ENCODE measurements at regions not wholly inside any gene's neighbourhood (a gene's known extent, or its start where the extent isn't known, plus 50 kb on each side); places are given as distances from the start of the nearest gene placed in this dataset.

GRCh38 chr3:143203848-143204247, 84.3 kb downstream of the CHST2 start:
- H3K4me3 ChIP-seq (ENCODE audit: low read length) = no peak overlapping the region
- Mint-ChIP-seq H3K27ac (no peak overlapping the region), H3K4me1 (peaks cover 0 to 8% (median 0%) of the 10 kb centered on the region in 7 donors), H3K9me3 (peaks cover 0 to 19% (median 5%) of the 10 kb centered on the region in 11 donors), H3K36me3 (peaks cover 0 to 12% (median 6%) of the 10 kb centered on the region in 5 donors), H3K27me3 (no peaks in the 10 kb centered on the region), H3K4me3 (no peak overlapping the region)
- no peaks in the 10 kb centered on the region for H3K27me3 ChIP-seq (ENCODE audit: control insufficient read depth in 2 of 2, insufficient read depth in 2 of 2, low read length in 2 of 2)
- H3K36me3 ChIP-seq (ENCODE audit: control insufficient read depth in 2 of 3, insufficient read depth in 3 of 3, low read length in 3 of 3) = no peaks in the 10 kb centered on the region
- ChIA-PET CTCF (no interaction called here), POLR2A (no interaction called here)
- H3K9me3 ChIP-seq (ENCODE audit: control insufficient read depth in 2 of 3, low read length in 3 of 3) = no peaks in the 10 kb centered on the region
- intact Hi-C loops (cut with micrococcal nuclease) = loop anchor here in 1 of 2 donors (10.0 kb wide), 1 partner anchor 471 kb away; no protein-coding TSS in a partner anchor
- no peak for ATAC-seq
- no peak for DNase-seq
- no peaks in the 10 kb centered on the region for H3K4me1 ChIP-seq (ENCODE audit: control insufficient read depth in 2 of 2, insufficient read depth in 2 of 2, low read length in 2 of 2)
- H3K27ac ChIP-seq (ENCODE audit: low read depth, low read length) = no peak overlapping the region

GRCh38 chr3:143206955-143207337, 87.4 kb downstream of the CHST2 start:
- Mint-ChIP-seq H3K4me1 (peaks cover 0 to 18% (median 4%) of the 10 kb centered on the region in 7 donors), H3K27ac (no peak overlapping the region), H3K36me3 (peaks cover 0 to 12% (median 6%) of the 10 kb centered on the region in 5 donors), H3K4me3 (no peak overlapping the region), H3K9me3 (peaks cover 0 to 19% (median 5%) of the 10 kb centered on the region in 11 donors), H3K27me3 (no peaks in the 10 kb centered on the region)
- Histone ChIP-seq H3K36me3 (ENCODE audit: control insufficient read depth in 2 of 3, insufficient read depth in 3 of 3, low read length in 3 of 3) (no peaks in the 10 kb centered on the region), H3K4me1 (ENCODE audit: control insufficient read depth in 2 of 2, insufficient read depth in 2 of 2, low read length in 2 of 2) (no peaks in the 10 kb centered on the region), H3K27ac (ENCODE audit: low read depth, low read length) (no peak overlapping the region), H3K9me3 (ENCODE audit: control insufficient read depth in 2 of 3, low read length in 3 of 3) (no peaks in the 10 kb centered on the region), H3K27me3 (ENCODE audit: control insufficient read depth in 2 of 2, insufficient read depth in 2 of 2, low read length in 2 of 2) (no peaks in the 10 kb centered on the region), H3K4me3 (ENCODE audit: low read length) (no peak overlapping the region)
- ChIA-PET CTCF (no interaction called here), POLR2A (interaction anchor here (0.5 kb wide), 1 partner anchor 1742 kb away, joined by 3 read pairs; no protein-coding TSS in a partner anchor)
- no peak for ATAC-seq
- intact Hi-C loops (cut with micrococcal nuclease) = loop anchor here in 1 of 2 donors (10.0 kb wide), 1 partner anchor 468 kb away; no protein-coding TSS in a partner anchor
- DNase-seq = no peak

GRCh38 chr3:143207338-143207961, 87.9 kb downstream of the CHST2 start:
- POLR2A ChIA-PET = no interaction called here
- CTCF ChIA-PET = no interaction called here
- Histone ChIP-seq H3K4me1 (ENCODE audit: control insufficient read depth in 2 of 2, insufficient read depth in 2 of 2, low read length in 2 of 2) (no peaks in the 10 kb centered on the region), H3K4me3 (ENCODE audit: low read length) (no peak overlapping the region), H3K27ac (ENCODE audit: low read depth, low read length) (no peak overlapping the region), H3K27me3 (ENCODE audit: control insufficient read depth in 2 of 2, insufficient read depth in 2 of 2, low read length in 2 of 2) (no peaks in the 10 kb centered on the region), H3K36me3 (ENCODE audit: control insufficient read depth in 2 of 3, insufficient read depth in 3 of 3, low read length in 3 of 3) (no peaks in the 10 kb centered on the region), H3K9me3 (ENCODE audit: control insufficient read depth in 2 of 3, low read length in 3 of 3) (no peaks in the 10 kb centered on the region)
- peaks cover 0 to 18% (median 4%) of the 10 kb centered on the region in 7 donors for H3K4me1 Mint-ChIP-seq
- no peak overlapping the region for H3K4me3 Mint-ChIP-seq
- peak in 1 of 9 donors; percentile 25 for DNase-seq
- intact Hi-C loops (cut with micrococcal nuclease) = loop anchor here in 1 of 2 donors (10.0 kb wide), 1 partner anchor 467 kb away; no protein-coding TSS in a partner anchor
- peaks cover 0 to 12% (median 6%) of the 10 kb centered on the region in 5 donors for H3K36me3 Mint-ChIP-seq
- no peak for ATAC-seq
- no peak overlapping the region for H3K27ac Mint-ChIP-seq
- H3K9me3 Mint-ChIP-seq = peaks cover 0 to 19% (median 5%) of the 10 kb centered on the region in 11 donors
- H3K27me3 Mint-ChIP-seq = no peaks in the 10 kb centered on the region

- peaks cover 0 to 18% (median 4%) of the 10 kb centered on the region in 7 donors for H3K4me1 Mint-ChIP-seq
- peak overlapping the region in 1 of 9 donors; percentile 48 for H3K27ac Mint-ChIP-seq
- Histone ChIP-seq H3K36me3 (ENCODE audit: control insufficient read depth in 2 of 3, insufficient read depth in 3 of 3, low read length in 3 of 3) (no peaks in the 10 kb centered on the region), H3K4me1 (ENCODE audit: control insufficient read depth in 2 of 2, insufficient read depth in 2 of 2, low read length in 2 of 2) (no peaks in the 10 kb centered on the region), H3K9me3 (ENCODE audit: control insufficient read depth in 2 of 3, low read length in 3 of 3) (no peaks in the 10 kb centered on the region), H3K4me3 (ENCODE audit: low read length) (no peak overlapping the region), H3K27me3 (ENCODE audit: control insufficient read depth in 2 of 2, insufficient read depth in 2 of 2, low read length in 2 of 2) (no peaks in the 10 kb centered on the region), H3K27ac (ENCODE audit: low read depth, low read length) (no peak overlapping the region)
- peaks cover 0 to 10% (median 6%) of the 10 kb centered on the region in 5 donors for H3K36me3 Mint-ChIP-seq
- no peaks in the 10 kb centered on the region for H3K27me3 Mint-ChIP-seq
- POLR2A ChIA-PET = no interaction called here
- CTCF ChIA-PET = no interaction called here
- ATAC-seq = no peak
- intact Hi-C loops (cut with micrococcal nuclease) = loop anchor here in 1 of 2 donors (10.0 kb wide), 1 partner anchor 466 kb away; no protein-coding TSS in a partner anchor
- peaks cover 0 to 16% (median 7%) of the 10 kb centered on the region in 11 donors for H3K9me3 Mint-ChIP-seq
- H3K4me3 Mint-ChIP-seq = no peak overlapping the region
- no peak for DNase-seq
Measured at GRCh38 chr3:143208976-143209714, 89.6 kb downstream of the CHST2 start.

GRCh38 chr3:143209715-143210059, 90.1 kb downstream of the CHST2 start:
- Histone ChIP-seq H3K4me1 (ENCODE audit: control insufficient read depth in 2 of 2, insufficient read depth in 2 of 2, low read length in 2 of 2) (no peaks in the 10 kb centered on the region), H3K27ac (ENCODE audit: low read depth, low read length) (no peak overlapping the region), H3K4me3 (ENCODE audit: low read length) (no peak overlapping the region), H3K27me3 (ENCODE audit: control insufficient read depth in 2 of 2, insufficient read depth in 2 of 2, low read length in 2 of 2) (no peaks in the 10 kb centered on the region), H3K36me3 (ENCODE audit: control insufficient read depth in 2 of 3, insufficient read depth in 3 of 3, low read length in 3 of 3) (no peaks in the 10 kb centered on the region), H3K9me3 (ENCODE audit: control insufficient read depth in 2 of 3, low read length in 3 of 3) (no peaks in the 10 kb centered on the region)
- no peak overlapping the region for H3K27ac Mint-ChIP-seq
- ATAC-seq (no peak), DNase-seq (no peak)
- POLR2A ChIA-PET = no interaction called here
- peaks cover 0 to 8% (median 3%) of the 10 kb centered on the region in 5 donors for H3K36me3 Mint-ChIP-seq
- CTCF ChIA-PET = interaction anchor here (0.7 kb wide), 1 partner anchor 9 kb away, joined by 3 read pairs; no protein-coding TSS in a partner anchor
- H3K4me3 Mint-ChIP-seq = no peak overlapping the region
- intact Hi-C loops (cut with micrococcal nuclease) = loop anchor here in 1 of 2 donors (10.0 kb wide), 1 partner anchor 465 kb away; no protein-coding TSS in a partner anchor
- peaks cover 0 to 18% (median 4%) of the 10 kb centered on the region in 7 donors for H3K4me1 Mint-ChIP-seq
- H3K27me3 Mint-ChIP-seq = no peaks in the 10 kb centered on the region
- peaks cover 0 to 11% (median 5%) of the 10 kb centered on the region in 11 donors for H3K9me3 Mint-ChIP-seq

- H3K4me1 Mint-ChIP-seq = peaks cover 0 to 18% (median 4%) of the 10 kb centered on the region in 7 donors
- H3K4me3 Mint-ChIP-seq = no peak overlapping the region
- Histone ChIP-seq H3K27me3 (ENCODE audit: control insufficient read depth in 2 of 2, insufficient read depth in 2 of 2, low read length in 2 of 2) (no peaks in the 10 kb centered on the region), H3K9me3 (ENCODE audit: control insufficient read depth in 2 of 3, low read length in 3 of 3) (no peaks in the 10 kb centered on the region), H3K4me3 (ENCODE audit: low read length) (no peak overlapping the region), H3K27ac (ENCODE audit: low read depth, low read length) (no peak overlapping the region), H3K36me3 (ENCODE audit: control insufficient read depth in 2 of 3, insufficient read depth in 3 of 3, low read length in 3 of 3) (no peaks in the 10 kb centered on the region), H3K4me1 (ENCODE audit: control insufficient read depth in 2 of 2, insufficient read depth in 2 of 2, low read length in 2 of 2) (no peaks in the 10 kb centered on the region)
- no peaks in the 10 kb centered on the region for H3K27me3 Mint-ChIP-seq
- ChIA-PET CTCF (interaction anchor here (0.7 kb wide), 1 partner anchor 8 kb away, joined by 3 read pairs; no protein-coding TSS in a partner anchor), POLR2A (no interaction called here)
- no peak overlapping the region for H3K27ac Mint-ChIP-seq
- ATAC-seq = no peak
- H3K9me3 Mint-ChIP-seq = peaks cover 0 to 8% (median 4%) of the 10 kb centered on the region in 11 donors
- intact Hi-C loops (cut with micrococcal nuclease) = no loop called here
- DNase-seq = no peak
- peaks cover 0 to 8% (median 1%) of the 10 kb centered on the region in 5 donors for H3K36me3 Mint-ChIP-seq
Measured at GRCh38 chr3:143210141-143210540, 90.6 kb downstream of the CHST2 start.

Data from naive thymus-derived CD4-positive, alpha-beta T cell (primary cell).